GM21367 (cell line): ENCODE measurements at regions not wholly inside any gene's neighbourhood (a gene's known extent, or its start where the extent isn't known, plus 50 kb on each side); places are given as distances from the start of the nearest gene placed in this dataset.
"Not testable (repeated sequence)": the region's sequence is repeated elsewhere in the genome, so short reads cannot be mapped to it uniquely, and the experiment has no call there.

Experiments
- ATAC-seq: cut with Tn5 transposase; IDR thresholded peaks from one replicate; pipeline ENCODE4 v1.9.1; 2021; ENCODE audit not compliant: unreplicated experiment

- not testable (repeated sequence) for ATAC-seq
Measured at GRCh38 chr12:127140864-127141484, 1126.0 kb upstream of the TMEM132C start.

GRCh38 chr12:127143020-127143419, 1124.0 kb upstream of the TMEM132C start:
- no peak for ATAC-seq

DNA sequence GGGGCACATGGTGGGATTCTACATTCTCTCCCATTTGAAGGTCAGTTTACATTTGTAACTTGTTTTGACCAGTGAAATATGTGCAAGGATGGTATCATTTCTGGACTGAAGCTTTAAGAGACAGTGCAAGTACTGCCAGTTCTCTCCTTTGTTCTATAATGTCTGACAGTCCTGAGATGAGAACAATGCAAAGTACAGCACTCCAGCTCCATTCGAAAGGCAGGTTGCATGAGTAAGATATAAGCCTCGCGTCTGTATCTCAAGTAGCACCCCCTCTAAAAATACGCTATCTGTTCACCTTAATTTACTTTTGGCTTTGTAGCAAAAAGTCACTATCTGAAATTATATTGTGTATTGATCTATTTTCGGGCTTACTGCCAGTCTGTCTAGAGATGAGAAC, 1122.2 kb upstream of the TMEM132C start:
- ATAC-seq = no peak

DNA sequence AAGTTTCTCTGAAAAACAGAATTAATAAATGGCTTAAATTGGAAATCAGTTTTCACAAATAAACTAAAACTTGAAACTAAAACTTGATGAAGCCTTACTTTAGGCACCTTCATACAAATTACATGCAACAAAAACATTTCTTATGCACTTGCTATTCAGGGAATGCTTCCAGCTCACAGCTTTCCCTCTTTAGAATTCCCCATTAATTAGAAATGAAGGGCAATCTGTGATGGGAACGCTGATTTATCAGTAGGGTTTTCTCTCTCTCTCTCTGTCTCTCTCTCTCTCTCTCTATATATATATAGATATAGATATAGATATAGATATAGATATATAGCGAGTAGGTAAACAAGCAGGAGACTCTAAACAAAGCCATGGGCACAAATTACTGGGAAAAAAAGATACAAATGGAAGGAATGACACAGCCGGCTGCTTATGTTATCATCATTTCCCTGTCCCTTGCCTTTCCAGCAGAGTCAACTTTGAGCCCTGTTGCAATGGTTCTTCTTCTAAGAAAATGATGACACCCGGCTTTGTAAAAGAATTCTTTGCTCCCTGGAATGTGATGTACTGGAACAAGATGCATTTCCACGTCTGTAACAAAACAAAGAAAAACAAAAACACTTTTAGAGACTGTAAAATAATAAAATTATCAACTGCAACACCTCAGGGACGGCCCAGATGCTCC, 1121.6 kb upstream of the TMEM132C start:
- ATAC-seq = no peak

DNA sequence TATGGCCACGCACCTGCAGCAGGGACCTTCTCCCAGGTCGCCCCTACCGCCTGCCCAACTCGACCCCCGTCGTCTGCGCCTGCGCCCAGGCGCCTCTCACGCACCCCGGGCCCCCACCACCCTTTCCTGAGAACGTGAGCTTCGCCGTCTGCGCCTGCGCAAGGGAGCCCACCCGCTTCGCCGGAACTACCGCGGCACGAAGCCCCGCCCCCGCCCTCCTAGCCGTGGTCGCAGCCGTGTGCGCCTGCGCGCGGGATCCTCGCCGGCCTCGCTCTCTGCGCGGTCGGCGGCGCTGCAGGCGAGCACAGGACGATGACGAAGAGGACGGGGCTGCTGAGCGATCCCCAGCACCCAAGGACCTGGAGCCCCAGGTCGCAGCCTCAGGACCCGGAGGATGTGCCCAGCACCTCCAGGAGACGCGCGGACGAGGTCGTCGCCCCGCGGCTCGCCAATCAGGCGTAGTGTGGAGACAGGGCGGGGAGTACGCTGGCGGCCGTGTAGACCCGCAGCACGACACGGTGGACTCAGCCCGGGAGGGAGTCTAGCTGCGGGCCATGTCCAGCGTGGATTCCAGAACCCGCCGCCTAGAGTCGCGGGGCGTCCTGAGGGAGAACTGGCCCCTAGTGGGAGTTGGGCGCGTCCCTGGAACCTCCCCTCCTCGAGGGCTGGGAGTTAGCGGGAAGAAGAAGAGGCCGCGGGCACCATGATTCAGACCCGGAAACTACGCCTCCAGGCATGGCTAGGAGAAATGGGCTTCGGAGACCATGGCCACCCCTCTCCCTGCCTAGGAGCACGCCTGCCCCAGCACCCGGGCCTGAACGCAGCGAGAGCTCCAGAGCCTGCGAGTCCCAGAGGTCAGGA, 1120.8 kb upstream of the TMEM132C start:
- no peak for ATAC-seq

GRCh38 chr12:127146991-127147718, 1119.8 kb upstream of the TMEM132C start:
- ATAC-seq = no peak

DNA sequence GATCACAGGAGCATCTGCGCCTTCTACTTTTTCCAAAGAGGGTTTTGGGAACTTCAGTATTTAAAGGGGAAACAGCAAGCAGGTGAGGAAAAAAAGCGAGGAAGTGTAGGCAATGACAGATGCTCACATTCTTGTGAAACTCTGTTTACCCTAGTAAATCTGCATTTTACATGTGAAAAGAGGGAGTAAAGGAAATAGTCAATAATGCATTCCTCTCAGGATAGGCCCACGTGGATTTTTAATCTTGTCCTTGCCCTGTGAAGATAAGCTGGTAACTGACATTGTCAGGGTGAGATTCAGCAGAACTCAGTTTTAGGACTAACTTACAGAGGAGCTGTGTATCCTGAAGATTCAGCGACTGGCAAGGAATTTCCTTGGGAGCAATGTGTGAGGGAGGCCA, 1119.2 kb upstream of the TMEM132C start:
- ATAC-seq = no peak

- ATAC-seq = no peak
Measured at GRCh38 chr12:127148318-127148717, 1118.7 kb upstream of the TMEM132C start.

DNA sequence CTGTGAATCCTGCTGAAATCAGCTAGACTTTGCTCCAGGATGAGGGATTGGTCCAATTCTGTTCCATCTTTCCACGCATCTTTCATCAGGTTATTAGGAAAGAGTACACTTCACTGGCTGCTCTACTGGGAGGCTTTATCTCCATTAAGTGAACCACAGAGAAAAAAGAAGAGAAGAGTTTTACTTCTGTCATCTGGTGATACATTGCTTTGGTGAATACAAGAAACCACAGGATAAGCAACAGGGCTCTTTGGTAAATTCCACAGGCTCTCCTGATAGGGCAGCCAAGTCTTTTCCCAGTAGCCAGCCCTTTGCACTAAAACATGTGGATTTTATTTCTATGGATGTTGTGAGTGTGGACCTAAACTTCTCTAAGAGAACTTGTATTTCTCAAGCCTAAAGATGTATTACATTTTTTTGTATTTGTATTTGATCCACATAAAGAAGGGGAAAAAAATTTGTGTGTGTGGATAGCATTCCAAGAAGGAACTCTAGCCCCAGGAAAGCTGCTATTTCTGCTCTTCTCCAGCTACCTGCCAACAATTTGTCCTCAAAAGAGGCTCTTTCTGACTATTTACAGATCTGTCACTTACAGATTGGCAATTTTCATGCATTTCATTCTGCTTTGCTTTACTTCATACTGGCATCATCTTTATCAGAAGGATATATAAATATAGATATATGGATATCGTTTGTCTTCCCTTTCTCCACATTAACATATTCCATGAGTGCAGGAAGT, 1117.6 kb upstream of the TMEM132C start:
- ATAC-seq = no peak

DNA sequence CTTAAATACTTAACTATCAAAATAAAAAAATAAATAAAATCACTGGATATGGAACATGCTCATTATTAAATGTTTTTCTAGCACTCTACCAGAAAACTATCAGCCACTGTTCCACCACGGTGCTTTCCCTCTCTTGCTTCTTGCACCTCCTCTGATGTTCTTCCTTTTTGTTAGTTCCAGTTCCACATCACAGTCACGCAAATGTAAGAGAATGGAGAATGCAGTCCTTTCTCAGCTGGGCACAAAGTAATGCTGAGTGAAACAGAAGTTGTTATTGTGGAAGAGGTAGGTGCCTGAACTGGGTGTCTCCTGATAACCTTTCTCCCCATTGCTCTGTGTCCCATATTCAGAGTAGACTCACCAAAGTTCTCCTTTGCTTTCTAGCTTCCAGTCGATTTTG, 1116.9 kb upstream of the TMEM132C start:
- no peak for ATAC-seq

DNA sequence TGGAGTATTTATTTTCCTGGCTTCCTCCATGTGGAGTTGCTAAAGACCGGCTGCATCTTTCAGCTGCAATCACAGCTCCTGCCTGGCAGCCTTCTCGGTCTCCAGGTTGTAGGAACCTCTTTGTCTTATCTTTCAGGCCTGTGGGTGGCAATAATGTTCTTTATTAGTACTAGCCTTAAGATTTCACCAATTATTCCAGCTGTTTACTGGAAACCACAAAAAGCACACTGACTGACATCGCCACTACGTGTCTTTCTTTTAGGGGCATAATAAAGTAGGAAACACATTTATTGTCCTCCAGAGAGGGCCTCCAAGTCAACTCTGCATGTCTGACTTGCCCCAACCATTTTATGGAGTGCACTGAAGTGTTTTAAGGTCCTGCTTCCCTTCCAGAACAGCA, 1116.5 kb upstream of the TMEM132C start:
- no peak for ATAC-seq

- ATAC-seq = no peak
Measured at GRCh38 chr12:127150956-127151355, 1116.0 kb upstream of the TMEM132C start.

GRCh38 chr12:127153996-127154395, 1113.0 kb upstream of the TMEM132C start:
- no peak for ATAC-seq

GRCh38 chr12:127154830-127155229, 1112.1 kb upstream of the TMEM132C start:
- ATAC-seq = not testable (repeated sequence)

DNA sequence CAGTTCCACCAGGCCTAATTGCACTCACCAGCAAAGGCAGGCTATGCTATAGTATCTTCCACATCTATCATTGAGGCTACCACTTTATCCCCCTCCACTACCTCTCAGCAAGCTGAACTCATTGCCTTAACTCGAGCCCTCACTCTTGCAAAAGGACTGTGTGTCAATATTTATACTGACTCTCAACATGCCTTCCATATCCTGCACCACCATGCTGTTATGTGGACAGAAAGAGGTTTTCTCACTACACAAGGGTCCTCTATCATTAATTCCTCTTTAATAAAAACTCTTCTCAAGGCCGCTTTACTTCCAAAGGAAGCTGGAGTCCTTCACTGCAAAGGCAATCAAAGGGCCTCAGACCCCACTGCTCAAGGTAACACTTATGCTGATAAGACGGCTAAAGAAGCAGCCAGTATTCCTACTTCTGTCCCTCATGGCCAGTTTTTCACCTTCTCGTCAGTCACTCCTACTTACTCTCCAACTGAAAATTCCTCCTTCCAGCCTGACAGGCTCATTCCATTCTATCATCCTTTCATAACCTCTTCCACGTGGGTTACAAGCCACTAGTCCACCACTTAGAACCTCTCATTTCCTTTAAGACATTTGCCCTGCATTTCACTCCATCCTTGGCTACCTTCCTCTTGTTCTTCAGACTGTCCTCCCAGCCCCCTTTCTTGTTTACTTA, 1110.9 kb upstream of the TMEM132C start:
- not testable (repeated sequence) for ATAC-seq

- not testable (repeated sequence) for ATAC-seq
Measured at GRCh38 chr12:127157501-127158366, 1109.2 kb upstream of the TMEM132C start.

GRCh38 chr12:127158385-127159061, 1108.4 kb upstream of the TMEM132C start:
- no peak for ATAC-seq

DNA sequence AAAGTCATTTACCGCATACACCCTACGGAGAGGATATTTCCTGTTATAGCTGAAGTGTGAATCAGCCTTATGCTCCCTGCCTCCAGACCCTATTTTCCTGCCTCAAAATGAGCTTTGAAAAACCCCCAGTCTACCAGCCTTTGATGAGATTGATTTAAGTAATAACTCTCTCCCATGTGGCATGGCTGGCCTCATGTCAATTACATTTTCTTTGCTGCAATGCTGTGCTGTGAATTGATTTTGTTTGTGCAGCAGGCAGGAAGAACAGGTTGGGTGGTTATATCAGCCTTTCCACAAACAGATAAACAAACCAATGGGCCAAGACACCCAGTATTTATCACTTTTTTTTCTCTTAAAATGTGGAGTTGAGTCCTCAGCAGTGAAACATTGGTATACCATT, 1105.5 kb upstream of the TMEM132C start:
- no peak for ATAC-seq
